ENCODE measurements at regions not wholly inside any gene's neighbourhood (a gene's known extent, or its start where the extent isn't known, plus 50 kb on each side); places are given as distances from the start of the nearest gene placed in this dataset.

GRCh38 chr12:91861554-91861953 lies 284.1 kb downstream of the BTG1 start:
- TF ChIP-seq CTCF (conservative IDR thresholded peaks at IDR 0.05; ENCODE audit: low read length): no peak
- H3K4me3 ChIP-seq (ENCODE audit: low read length): no peak overlapping the region

GRCh38 chr12:91859347-91859746 lies 286.3 kb downstream of the BTG1 start:
- no peak for DNase-seq (ENCODE audit: low read depth)
- TF ChIP-seq CTCF (conservative IDR thresholded peaks at IDR 0.05; ENCODE audit: low read length): no peak
- no peak overlapping the region for H3K4me3 ChIP-seq (ENCODE audit: low read length)

More at GRCh38 chr12:91861554-91861953, 284.1 kb downstream of the BTG1 start:
- DNase-seq (ENCODE audit: low read depth): no peak

GRCh38 chr12:91857813-91858542 lies 287.7 kb downstream of the BTG1 start:
- DNase-seq (ENCODE audit: low read depth): no peak
- no peak overlapping the region for H3K4me3 ChIP-seq (ENCODE audit: low read length)
- TF ChIP-seq CTCF (conservative IDR thresholded peaks at IDR 0.05; ENCODE audit: low read length): no peak

GRCh38 chr12:91854725-91855124 lies 290.9 kb downstream of the BTG1 start:
- DNase-seq (ENCODE audit: low read depth): peak; percentile 36
- no peak for TF ChIP-seq CTCF (conservative IDR thresholded peaks at IDR 0.05; ENCODE audit: low read length)
- no peak overlapping the region for H3K4me3 ChIP-seq (ENCODE audit: low read length)

GRCh38 chr12:91853350-91854127 lies 292.1 kb downstream of the BTG1 start:
- TF ChIP-seq CTCF (conservative IDR thresholded peaks at IDR 0.05; ENCODE audit: low read length): no peak
- DNase-seq (ENCODE audit: low read depth): no peak
- H3K4me3 ChIP-seq (ENCODE audit: low read length): no peak overlapping the region

GRCh38 chr12:91852634-91853033 lies 293.0 kb downstream of the BTG1 start:
- H3K4me3 ChIP-seq (ENCODE audit: low read length): no peak overlapping the region
- TF ChIP-seq CTCF (conservative IDR thresholded peaks at IDR 0.05; ENCODE audit: low read length): no peak
- peak; percentile 27 for DNase-seq (ENCODE audit: low read depth)

Measured in AG10803 (cell line).